ENCODE measurements at regions not wholly inside any gene's neighbourhood (a gene's known extent, or its start where the extent isn't known, plus 50 kb on each side); places are given as distances from the start of the nearest gene placed in this dataset.
A peak's percentile ranks its signal among the peaks of the same experiment; 100 is the strongest.
"Not testable (repeated sequence)": the region's sequence is repeated elsewhere in the genome, so short reads cannot be mapped to it uniquely, and the experiment has no call there.

- no peak for DNase-seq
Observed at GRCh38 chr13:21883713-21884112, 212.8 kb downstream of the FGF9 start.

DNA sequence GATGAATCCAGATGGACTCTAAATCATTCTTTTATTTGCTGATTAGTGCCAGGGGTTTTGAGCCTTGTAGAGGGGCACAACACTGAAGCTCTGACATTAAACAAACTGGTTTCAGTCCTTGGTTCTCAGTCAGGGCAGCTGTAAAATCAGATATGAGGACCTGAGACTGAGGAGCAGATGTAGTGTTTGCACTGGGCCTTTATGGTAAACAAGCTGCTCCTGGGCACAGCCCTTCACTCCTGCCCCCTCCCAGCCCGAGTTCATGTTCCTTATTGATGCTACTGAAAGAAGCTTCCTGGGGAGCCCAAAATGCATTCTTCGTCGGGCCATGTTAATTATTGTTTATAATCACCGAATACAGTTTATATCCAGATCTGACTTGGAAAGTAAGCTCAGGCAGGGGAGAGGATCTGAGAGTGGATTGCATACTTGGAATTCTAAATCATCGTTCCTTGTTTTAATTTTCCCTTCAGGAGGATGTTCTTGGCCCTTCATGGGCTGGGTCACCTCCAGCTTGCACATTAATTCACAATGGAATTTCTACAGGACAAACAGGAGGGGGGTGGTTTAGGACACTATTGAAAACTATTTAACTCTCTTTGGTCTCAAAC, 213.5 kb downstream of the FGF9 start:
- DNase-seq, result no peak

DNA sequence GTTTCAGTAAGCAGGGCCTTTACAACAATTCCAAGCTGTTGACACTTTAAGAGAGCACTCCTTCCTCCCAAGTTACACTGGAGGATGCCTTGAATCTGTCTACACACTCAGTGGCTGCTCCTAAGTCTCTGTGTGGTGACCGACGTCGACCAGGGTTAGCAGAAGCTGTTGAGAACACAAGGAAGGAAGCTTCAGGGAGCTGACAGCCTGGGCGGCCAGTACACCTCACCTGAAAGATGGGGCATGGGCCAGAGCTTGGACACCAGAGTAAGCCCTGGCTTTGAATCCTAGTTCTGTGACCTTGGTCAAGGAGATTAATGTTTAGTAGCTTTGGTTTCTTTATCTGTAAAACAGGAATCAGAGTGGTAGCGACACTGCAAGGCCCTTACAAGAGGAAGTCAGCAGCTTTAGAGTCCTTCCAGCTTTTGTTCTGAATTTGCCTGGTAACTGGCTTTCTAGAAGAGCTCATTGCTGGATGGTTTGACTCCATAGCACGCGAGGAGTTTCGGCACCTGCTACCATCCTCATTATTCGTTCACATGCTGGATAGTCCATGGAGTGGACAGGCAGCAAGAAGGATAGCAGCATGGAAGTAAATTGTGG, 214.2 kb downstream of the FGF9 start:
- no peak for DNase-seq

DNA sequence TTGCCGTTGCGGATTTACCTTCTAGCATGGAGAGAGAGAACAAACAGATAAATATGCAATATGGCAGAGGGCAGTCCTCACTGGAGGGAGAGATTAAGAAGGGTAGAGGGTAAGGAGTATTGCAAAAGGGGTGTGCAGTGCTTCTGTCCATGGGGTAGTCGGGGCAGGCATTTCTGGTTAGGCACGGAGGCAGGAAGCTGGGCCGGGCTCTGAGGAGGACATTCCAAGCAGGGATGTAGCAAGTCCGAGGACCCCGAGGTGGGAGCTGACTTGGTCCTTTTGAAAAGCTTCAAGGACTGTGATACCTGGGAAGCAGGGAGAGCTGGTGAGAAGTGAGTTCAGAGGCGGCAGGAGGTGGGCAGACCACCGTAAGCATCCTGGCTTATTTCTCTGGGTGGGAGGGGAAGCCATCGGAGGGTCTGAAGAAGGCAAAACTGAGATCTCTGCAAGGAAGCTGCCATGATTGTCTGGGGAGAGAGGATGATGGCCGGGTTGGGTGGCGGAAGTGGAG, 214.9 kb downstream of the FGF9 start:
- no peak for DNase-seq

GRCh38 chr13:21889651-21890050, 218.8 kb downstream of the FGF9 start:
- no peak for DNase-seq

DNA sequence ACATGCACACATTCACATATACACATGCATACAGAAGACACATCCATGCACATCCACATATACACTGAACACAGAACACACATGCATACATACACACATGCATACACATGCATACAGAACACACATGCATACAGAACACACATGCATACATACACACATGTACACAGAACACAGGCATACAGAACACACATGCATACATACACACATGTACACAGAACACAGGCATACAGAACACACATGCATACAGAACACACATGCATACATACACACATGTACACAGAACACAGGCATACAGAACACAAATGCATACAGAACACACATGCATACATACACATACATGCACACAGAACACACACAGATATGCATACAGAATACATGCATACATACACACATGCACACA, 219.3 kb downstream of the FGF9 start:
- not testable (repeated sequence) for DNase-seq

GRCh38 chr13:21894091-21894490, 223.2 kb downstream of the FGF9 start:
- no peak for DNase-seq

DNA sequence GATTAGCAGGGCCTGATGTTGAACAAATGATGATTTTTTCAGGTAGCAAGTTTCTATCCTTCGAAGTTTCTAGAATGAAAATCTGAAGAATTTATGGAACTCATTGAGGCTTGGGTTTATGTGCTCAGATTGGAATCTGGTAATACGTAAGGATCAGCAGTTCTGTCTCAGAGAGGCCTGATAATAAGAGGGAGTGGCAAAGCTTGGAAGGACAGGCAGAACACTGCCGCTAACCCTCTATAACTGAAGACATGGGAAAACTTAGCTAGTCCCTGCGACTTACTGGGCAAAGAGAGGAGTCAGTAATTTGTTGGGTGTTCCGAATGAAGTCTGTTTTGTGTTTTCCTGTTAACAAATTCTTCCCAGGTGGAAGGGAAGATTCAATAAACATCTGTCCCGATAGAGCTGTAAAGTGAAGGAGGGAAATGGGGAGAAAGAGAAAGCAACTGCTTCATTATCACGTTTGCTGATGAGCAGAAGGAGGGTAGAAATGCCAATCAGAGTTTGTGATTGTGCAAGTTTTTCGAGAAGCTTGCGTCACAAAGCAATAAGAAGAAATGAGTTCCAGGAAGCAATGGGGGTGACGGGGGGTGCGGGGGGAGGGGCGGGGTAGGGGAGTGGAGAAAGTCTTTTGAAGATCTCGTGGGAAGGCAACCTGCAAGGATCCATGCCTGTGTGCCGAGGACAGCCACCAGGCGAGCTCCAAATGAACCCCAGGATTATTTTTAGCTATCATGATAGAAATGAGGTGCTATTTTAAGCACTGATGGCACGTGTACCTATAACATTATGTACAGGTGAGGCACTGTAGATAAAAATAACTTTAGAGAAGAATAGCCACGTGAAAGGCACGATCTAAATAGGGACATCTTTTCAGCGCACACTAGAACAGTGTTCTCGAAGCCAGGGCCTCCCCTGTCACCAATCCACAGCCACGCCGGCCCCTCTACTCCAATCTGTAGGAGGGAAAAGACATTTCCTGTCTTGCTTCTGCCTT, 224.1 kb downstream of the FGF9 start:
- no peak for DNase-seq

DNA sequence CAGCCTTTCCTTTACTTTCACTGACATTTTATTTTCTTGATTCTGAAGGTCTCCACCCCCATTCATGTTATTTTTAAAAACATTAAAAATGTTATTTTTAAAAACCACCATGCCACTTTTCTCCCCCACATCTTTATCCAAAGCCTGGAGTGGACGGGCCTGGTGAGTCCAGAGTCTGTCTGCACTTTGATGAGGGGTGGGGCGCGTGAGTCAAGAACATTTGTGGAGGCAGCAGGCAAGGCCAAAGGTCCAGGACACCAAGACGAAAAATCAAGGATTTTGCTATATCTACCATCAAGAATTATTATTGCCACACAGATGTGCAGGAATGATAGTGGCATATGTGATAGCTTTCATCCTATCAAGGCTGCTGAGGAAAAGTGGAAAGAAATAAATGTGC, 224.9 kb downstream of the FGF9 start:
- DNase-seq, result no peak

DNA sequence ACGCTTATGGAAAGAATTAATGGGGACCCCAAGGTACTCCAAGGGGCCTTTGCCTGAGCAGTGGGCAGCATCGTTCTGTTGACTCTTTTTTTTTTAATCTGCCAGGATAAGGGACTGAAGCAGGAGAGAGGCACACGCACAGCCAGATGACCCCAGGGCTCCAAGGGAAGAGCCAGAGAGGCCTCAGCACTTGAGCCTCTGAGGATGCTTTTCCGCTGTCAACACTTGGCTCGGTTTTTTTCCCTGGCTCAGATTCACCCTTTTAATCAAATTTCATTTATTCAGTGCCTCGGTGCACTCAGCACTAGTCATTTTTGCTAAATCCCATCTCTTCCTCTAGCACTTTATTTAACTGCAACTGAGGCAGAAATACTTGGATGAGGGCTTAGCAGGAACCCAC, 226.3 kb downstream of the FGF9 start:
- no peak for DNase-seq

- no peak for DNase-seq
Observed at GRCh38 chr13:21898459-21898858, 227.6 kb downstream of the FGF9 start.

DNA sequence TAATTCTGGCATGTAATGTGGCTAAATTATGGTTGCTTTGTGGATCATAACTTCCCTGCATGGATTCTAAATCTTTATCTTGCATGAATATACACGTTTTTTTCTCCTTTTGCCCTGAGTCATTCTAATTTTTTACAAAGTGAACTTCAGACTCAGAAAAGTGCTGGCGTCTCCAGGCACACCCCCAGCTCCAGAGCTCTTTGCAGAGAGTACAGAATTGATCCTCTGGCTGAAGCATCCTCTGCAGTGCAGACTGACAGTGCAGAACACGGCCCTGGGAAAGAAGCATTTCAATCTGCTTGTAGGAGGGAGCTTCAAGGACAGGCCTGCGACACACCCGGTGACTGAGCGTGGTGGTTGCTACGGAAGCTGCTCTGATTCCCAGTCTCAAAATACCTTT, 228.1 kb downstream of the FGF9 start:
- no peak for DNase-seq

- DNase-seq, result no peak
Observed at GRCh38 chr13:21901336-21901735, 230.5 kb downstream of the FGF9 start.

GRCh38 chr13:21901811-21902708, 231.2 kb downstream of the FGF9 start:
- DNase-seq, result peak; percentile 49

GRCh38 chr13:21902709-21903098, 231.8 kb downstream of the FGF9 start:
- DNase-seq, result no peak

GRCh38 chr13:21905486-21905885, 234.6 kb downstream of the FGF9 start:
- no peak for DNase-seq

DNA sequence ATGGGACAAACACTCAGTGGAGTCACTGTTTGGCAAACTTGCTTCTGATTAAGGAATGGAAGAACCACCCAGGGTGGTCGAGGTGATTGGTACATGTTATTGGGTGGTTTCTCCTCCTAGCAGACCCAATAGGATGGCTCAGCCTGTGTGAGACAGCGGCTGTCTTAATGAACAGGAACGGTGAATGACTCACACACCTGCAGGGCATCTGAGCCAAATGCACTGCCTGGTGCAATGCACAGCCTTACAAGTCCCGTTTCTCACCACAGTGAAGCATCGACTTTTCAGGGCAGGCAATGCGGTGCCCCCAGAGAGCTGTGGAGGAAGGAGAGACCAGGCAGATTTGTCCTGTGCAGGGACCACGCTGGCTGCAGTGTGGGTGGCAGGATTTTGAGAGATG, 238.5 kb downstream of the FGF9 start:
- no peak for DNase-seq

- no peak for DNase-seq
Observed at GRCh38 chr13:21910546-21910945, 239.7 kb downstream of the FGF9 start.

- DNase-seq, result no peak
Observed at GRCh38 chr13:21911646-21912298, 240.9 kb downstream of the FGF9 start.

- DNase-seq, result no peak
Observed at GRCh38 chr13:21913010-21913409, 242.1 kb downstream of the FGF9 start.

GRCh38 chr13:21917086-21918015, 246.5 kb downstream of the FGF9 start:
- no peak for DNase-seq
